ENCODE measurements at regions not wholly inside any gene's neighbourhood (a gene's known extent, or its start where the extent isn't known, plus 50 kb on each side); places are given as distances from the start of the nearest gene placed in this dataset.

DNA sequence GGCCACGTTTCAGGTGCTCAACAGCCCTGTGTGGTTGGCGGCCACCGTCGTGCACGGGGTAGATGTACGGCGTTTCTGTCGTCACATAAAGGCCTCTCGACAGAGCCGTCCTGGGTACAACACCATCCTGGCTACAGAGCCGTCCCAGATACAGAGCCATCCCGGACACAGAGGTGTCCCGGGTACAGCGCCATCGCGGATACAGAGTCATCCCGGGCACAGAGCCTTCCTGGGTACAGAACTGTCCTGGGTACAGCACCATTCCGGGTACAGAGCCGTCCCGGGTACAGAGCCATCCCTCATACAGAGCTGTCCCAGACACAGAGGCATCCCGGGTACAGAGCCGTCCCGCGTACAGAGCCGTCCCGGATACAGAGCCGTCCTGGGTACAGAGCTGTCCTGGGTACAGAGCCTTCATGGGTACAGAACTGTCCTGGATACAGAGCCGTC lies 222.7 kb upstream of the SOX1 start:
- TF ChIP-seq CTCF (IDR thresholded peaks at IDR 0.05; ENCODE audit: insufficient read depth, low read length, severe bottlenecking), result no peak
- no peaks in the 10 kb centered on the region for H3K27me3 ChIP-seq (ENCODE audit: control insufficient read depth, insufficient read depth, low read length)
- H3K36me3 ChIP-seq (ENCODE audit: control insufficient read depth, insufficient read depth, low read length), result no peaks in the 10 kb centered on the region
- no peak overlapping the region for H3K4me3 ChIP-seq (ENCODE audit: low read depth, low read length)
- DNase-seq (ENCODE audit: low read depth) (no peak), FAIRE-seq (no peak)

DNA sequence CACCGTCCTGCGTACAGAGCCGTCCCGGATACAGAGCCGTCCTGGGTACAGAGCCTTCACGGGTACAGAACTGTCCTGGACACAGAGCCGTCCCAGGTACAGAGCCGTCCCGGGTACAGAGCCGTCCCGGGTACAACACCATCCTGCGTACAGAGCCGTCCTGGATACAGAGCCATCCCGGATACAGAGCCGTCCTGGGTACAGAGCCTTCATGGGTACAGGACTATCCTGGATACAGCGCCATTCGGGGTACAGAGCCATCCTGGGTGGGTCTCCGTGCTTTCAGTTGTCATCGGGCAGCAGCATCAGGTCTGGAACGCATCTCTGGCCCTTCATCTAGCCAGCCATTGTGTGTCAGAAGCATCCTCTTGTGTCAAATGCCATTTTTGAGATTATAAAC lies 222.3 kb upstream of the SOX1 start:
- FAIRE-seq (no peak), DNase-seq (ENCODE audit: low read depth) (no peak)
- no peaks in the 10 kb centered on the region for H3K27me3 ChIP-seq (ENCODE audit: control insufficient read depth, insufficient read depth, low read length)
- no peaks in the 10 kb centered on the region for H3K36me3 ChIP-seq (ENCODE audit: control insufficient read depth, insufficient read depth, low read length)
- TF ChIP-seq CTCF (IDR thresholded peaks at IDR 0.05; ENCODE audit: insufficient read depth, low read length, severe bottlenecking), result no peak
- H3K4me3 ChIP-seq (ENCODE audit: low read depth, low read length), result no peak overlapping the region

GRCh38 chr13:111845621-111846351 lies 221.2 kb upstream of the SOX1 start:
- Histone ChIP-seq H3K27me3 (ENCODE audit: control insufficient read depth, insufficient read depth, low read length) (no peaks in the 10 kb centered on the region), H3K4me3 (ENCODE audit: low read depth, low read length) (no peak overlapping the region), H3K36me3 (ENCODE audit: control insufficient read depth, insufficient read depth, low read length) (no peaks in the 10 kb centered on the region)
- no peak for TF ChIP-seq CTCF (IDR thresholded peaks at IDR 0.05; ENCODE audit: insufficient read depth, low read length, severe bottlenecking)
- FAIRE-seq (no peak), DNase-seq (ENCODE audit: low read depth) (no peak)

GRCh38 chr13:111846391-111847159 lies 220.4 kb upstream of the SOX1 start:
- TF ChIP-seq CTCF (IDR thresholded peaks at IDR 0.05; ENCODE audit: insufficient read depth, low read length, severe bottlenecking), result no peak
- H3K36me3 ChIP-seq (ENCODE audit: control insufficient read depth, insufficient read depth, low read length), result no peaks in the 10 kb centered on the region
- H3K4me3 ChIP-seq (ENCODE audit: low read depth, low read length), result no peak overlapping the region
- FAIRE-seq (no peak), DNase-seq (ENCODE audit: low read depth) (no peak)
- no peaks in the 10 kb centered on the region for H3K27me3 ChIP-seq (ENCODE audit: control insufficient read depth, insufficient read depth, low read length)

GRCh38 chr13:111847964-111848363 lies 219.0 kb upstream of the SOX1 start:
- Histone ChIP-seq H3K4me3 (ENCODE audit: low read depth, low read length) (no peak overlapping the region), H3K36me3 (ENCODE audit: control insufficient read depth, insufficient read depth, low read length) (no peaks in the 10 kb centered on the region), H3K27me3 (ENCODE audit: control insufficient read depth, insufficient read depth, low read length) (no peaks in the 10 kb centered on the region)
- FAIRE-seq (no peak), DNase-seq (ENCODE audit: low read depth) (no peak)
- TF ChIP-seq CTCF (IDR thresholded peaks at IDR 0.05; ENCODE audit: insufficient read depth, low read length, severe bottlenecking), result no peak
